DMS 273 (cell line): ENCODE measurements at regions not wholly inside any gene's neighbourhood (a gene's known extent, or its start where the extent isn't known, plus 50 kb on each side); places are given as distances from the start of the nearest gene placed in this dataset.

ENCODE experiments used
- DNase-seq: peaks from one replicate; lab custom pipeline; 2025; ENCODE audit not compliant: unreplicated experiment; lab: John Stamatoyannopoulos, UW

GRCh38 chr16:86681757-86682106 is 103.4 kb downstream of the FOXL1 start:
- DNase-seq = no peak

GRCh38 chr16:86682219-86682904 is 104.0 kb downstream of the FOXL1 start:
- DNase-seq = no peak

GRCh38 chr16:86683441-86684194 is 105.3 kb downstream of the FOXL1 start:
- no peak for DNase-seq

DNA sequence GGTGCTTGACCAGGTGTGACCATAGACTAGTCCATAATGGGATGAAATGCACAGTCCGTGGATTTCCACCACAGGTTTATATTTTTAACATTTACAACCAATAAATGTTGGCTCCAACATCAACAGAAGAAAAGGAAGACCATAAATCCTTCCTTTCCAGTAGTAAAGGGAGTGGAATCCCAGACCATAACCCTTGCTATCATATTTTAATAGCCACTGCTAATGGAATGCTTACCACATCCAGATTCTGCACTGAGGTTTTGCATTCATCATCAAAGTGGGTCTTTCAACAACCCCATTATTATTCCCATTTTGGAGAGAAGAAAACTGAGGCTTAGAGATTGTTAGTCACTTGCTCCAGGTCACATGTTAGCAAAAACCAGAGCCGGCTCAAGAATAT is 106.7 kb downstream of the FOXL1 start:
- no peak for DNase-seq

- no peak for DNase-seq
Measured at GRCh38 chr16:86690970-86691369, 112.6 kb downstream of the FOXL1 start.

- no peak for DNase-seq
Measured at GRCh38 chr16:86692426-86692825, 114.1 kb downstream of the FOXL1 start.

- no peak for DNase-seq
Measured at GRCh38 chr16:86693033-86693432, 114.7 kb downstream of the FOXL1 start.

GRCh38 chr16:86697715-86698114 is 119.4 kb downstream of the FOXL1 start:
- no peak for DNase-seq

DNA sequence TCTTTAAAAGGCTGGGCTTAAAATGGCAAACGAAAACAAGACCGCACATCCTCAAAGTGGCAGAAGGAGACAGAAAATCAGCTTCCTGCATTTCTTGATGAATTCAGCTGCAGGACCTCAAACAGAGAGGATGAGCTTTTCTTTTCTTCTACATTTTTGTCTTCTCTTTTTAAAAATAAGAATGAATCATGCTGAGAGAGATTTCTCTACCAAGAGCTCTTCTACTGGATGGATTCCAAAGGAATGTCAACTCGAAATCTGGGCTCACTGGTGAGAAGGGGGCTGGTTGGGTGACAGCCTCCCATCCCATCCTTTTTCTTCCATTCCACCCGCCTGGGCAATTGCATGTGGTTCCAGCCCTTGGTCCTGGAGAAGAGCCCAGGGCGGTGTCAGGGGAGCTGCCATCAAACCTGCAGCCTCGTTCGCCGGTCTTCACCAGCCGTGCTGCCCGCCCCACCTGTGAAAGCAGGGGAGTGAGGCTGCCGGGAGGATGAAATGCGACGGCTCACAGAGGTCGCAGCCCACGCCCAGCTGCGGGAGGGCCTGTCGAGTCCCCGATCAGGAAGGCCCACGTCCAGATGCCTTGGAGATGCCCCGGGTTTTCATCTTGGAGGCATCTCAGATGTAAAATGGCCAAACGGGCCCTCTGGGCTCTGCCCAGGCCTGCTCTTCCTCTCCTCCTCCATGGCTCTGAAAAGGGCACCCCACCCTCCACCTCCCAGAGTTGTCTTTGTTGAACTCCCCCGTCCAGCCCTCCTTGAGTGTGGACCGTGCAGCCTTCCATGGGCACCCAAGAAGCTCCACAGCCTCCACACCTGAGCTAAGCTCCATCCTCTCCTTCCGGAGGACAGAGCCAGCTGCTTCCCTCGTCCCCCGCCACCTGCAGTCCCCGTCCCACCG is 121.9 kb downstream of the FOXL1 start:
- no peak for DNase-seq

GRCh38 chr16:86701286-86701975 is 123.1 kb downstream of the FOXL1 start:
- no peak for DNase-seq

- no peak for DNase-seq
Measured at GRCh38 chr16:86702824-86703588, 124.7 kb downstream of the FOXL1 start.

DNA sequence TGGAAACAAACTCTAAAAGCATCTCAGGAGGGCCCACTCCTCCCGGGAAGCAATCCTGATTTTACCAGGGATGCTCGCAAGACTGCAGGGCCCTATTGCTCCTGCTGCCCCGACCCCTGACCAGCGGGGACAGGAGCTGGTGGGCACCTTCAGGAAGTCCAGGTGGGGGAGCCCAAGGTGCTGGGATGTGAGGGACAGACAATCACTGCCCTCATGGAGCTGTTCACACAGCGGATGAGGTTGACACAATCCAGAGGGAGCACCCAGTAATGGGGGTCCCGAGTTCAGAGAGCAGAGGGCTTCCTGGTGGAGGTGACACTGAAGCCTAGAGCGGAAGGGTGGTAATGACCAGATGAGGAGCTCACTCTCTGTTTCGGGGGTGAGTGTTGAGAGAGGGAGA is 126.2 kb downstream of the FOXL1 start:
- DNase-seq = no peak

- DNase-seq = no peak
Measured at GRCh38 chr16:86706726-86707125, 128.4 kb downstream of the FOXL1 start.

GRCh38 chr16:86707171-86707570 is 128.8 kb downstream of the FOXL1 start:
- DNase-seq = no peak

DNA sequence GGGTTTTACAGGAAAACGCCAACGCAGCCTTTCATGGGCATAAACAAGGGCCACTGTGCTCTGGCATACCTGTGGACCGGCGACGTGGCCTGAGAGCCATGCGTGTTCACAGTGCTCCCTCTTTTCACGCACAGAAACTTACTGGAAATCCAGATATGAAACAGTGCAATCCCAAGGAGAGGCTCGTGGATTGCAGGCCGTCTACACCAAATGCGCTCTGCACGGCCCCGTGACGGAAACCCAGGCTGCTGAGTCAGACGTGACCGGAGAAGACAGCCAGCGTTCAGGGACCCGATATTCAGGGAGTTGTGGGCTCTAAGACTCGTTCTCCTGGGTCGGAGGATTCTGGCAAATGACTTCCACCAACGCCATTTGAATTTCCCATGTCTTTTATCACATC is 129.2 kb downstream of the FOXL1 start:
- no peak for DNase-seq

- DNase-seq = no peak
Measured at GRCh38 chr16:86708431-86708830, 130.1 kb downstream of the FOXL1 start.

- no peak for DNase-seq
Measured at GRCh38 chr16:86709103-86709502, 130.8 kb downstream of the FOXL1 start.

DNA sequence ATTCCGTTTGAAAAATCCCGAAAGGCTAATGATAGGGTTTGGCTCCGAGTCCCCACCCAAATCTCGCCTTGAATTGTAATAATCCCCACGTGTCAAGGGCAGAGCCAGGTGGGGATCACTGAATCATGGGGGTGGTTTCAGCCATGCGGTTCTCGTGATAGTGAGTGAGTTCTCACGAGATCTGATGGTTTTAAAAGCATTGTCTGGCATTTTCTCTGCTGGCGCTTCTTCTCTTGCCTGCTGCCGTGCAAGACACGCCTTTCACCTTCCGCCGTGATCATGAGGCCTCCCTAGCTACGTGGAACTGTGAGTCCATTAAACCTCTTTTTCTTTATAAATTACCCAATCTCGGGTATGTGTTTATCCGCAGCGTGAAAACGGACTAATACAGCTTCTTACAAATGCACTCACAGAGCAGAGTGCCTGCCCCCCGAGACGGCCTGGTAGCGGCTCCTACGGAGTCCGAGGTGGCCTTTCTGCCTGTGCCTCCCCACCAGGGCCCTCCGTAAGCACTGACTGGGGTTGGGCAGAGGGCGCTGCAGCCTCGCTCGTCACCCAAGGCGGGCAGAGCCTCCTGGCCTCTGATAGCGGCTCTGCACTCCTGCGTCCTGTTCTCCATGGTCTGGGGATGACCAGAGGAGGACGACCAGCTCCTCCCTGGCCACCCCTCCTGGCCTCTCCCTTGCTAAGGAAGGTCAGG is 131.7 kb downstream of the FOXL1 start:
- DNase-seq = no peak

GRCh38 chr16:86710602-86710950 is 132.2 kb downstream of the FOXL1 start:
- DNase-seq = no peak
